A549 (cell line): ENCODE measurements at regions not wholly inside any gene's neighbourhood (a gene's known extent, or its start where the extent isn't known, plus 50 kb on each side); places are given as distances from the start of the nearest gene placed in this dataset.
"Not testable (repeated sequence)": the region's sequence is repeated elsewhere in the genome, so short reads cannot be mapped to it uniquely, and the experiment has no call there.

ENCODE experiments used
- ATAC-seq, 2 experiments: fragments of 200-7000 bp in 1 of 2; fragments of >200 bp in 1 of 2; cut with Nextera tagmentation in 1 of 2; cut with Tn5 transposase in 1 of 2; 3 replicates each; pipeline versions ENCODE4 v1.8.0 to v1.9.1; 2018 to 2020; ENCODE audit warnings: mild to moderate bottlenecking in 1 of 2, moderate library complexity in 1 of 2
- CTCF ChIA-PET: fragments of 300-600 bp; sonication (Branson Sonifier 250); formaldehyde crosslinking; extraction: SDS; loops from one replicate; lab custom pipeline; 2021; ENCODE audit warnings: antibody characterized with exemption, inconsistent platforms; lab: Yijun Ruan, JAX
- POLR2A ChIA-PET: fragments of 350-600 bp; formaldehyde crosslinking; extraction: SDS; loops from one replicate; lab custom pipeline; 2021; ENCODE audit warnings: antibody characterized with exemption, inconsistent platforms; lab: Yijun Ruan, JAX
- DNase-seq, 2 experiments: peaks; one replicate each; pipeline versions ENCODE4 v3.0.0 to v3.0.0-alpha.2; 2011 to 2016; ENCODE audit warnings: low read depth in 1 of 2, low spot score in 1 of 2
- FAIRE-seq: peaks from 2 replicates; lab custom pipeline; 2011; peaks lifted over from hg19 to GRCh38; lab: Jason Lieb, UNC
- H3K27ac ChIP-seq, 2 experiments: fragments of >200 bp; sonication (Bioruptor Twin); formaldehyde crosslinking; 3 replicates each; pipeline ENCODE4 v1.5.1; 2016 to 2017
- H3K4me1 ChIP-seq: fragments of >200 bp; sonication (Bioruptor Twin); formaldehyde crosslinking; 3 replicates; pipeline ENCODE4 v1.6.1; 2016
- H3K4me2 ChIP-seq: fragments of >200 bp; sonication (Bioruptor Twin); formaldehyde crosslinking; 3 replicates; pipeline ENCODE4 v1.6.1; 2016
- H3K4me3 ChIP-seq: fragments of >200 bp; sonication (Bioruptor Twin); formaldehyde crosslinking; 3 replicates; pipeline ENCODE4 v1.5.1; 2016
- H3K9me3 ChIP-seq: fragments of >200 bp; sonication (Bioruptor Twin); formaldehyde crosslinking; 3 replicates; pipeline ENCODE4 v1.6.1; 2016
- CBX8 ChIP-seq: fragments of 200-600 bp; sonication (generic); IDR thresholded peaks from 2 replicates; pipeline ENCODE4 v1.6.1; 2016
- HEYL ChIP-seq: fragments of 250-450 bp; sonication (Bioruptor Pico); IDR thresholded peaks from 2 replicates; pipeline ENCODE4 v1.8.0; 2021; ENCODE audit warnings: mild to moderate bottlenecking, moderate library complexity
- USF2 ChIP-seq: fragments of 450-650 bp; IDR thresholded peaks from 2 replicates; pipeline ENCODE4 v1.6.1; 2014; ENCODE audit warnings: antibody characterized with exemption
- WGBS: methylation state at CpG from one replicate; pipeline ENCODE4 v1.1.6; 2017; ENCODE audit errors: missing lambda C conversion rate; 5-methylcytosine and 5-hydroxymethylcytosine counted together
- small RNA-seq, 6 experiments: library from RNA; depleted of rRNA; stranded (forward); fragments of <200 nt; gene quantifications; one replicate each; pipeline ENCODE3, GENCODE V24; 2012

- FAIRE-seq (no peak), DNase-seq (no peak), ATAC-seq (no peak)
- Histone ChIP-seq H3K9me3 (no peaks in the 10 kb centered on the region), H3K27ac (no peak overlapping the region), H3K4me1 (no peaks in the 10 kb centered on the region), H3K4me2 (no peak overlapping the region), H3K4me3 (no peak overlapping the region)
- WGBS = 24% methylated on average over 3 of the region's 3 CpGs
- ChIA-PET POLR2A (no interaction called here), CTCF (no interaction called here)
- TF ChIP-seq CBX8 = no peak
- TF ChIP-seq HEYL (CRISPR knock-in tag) = no peak
Observed at GRCh38 chr16:5158494-5158893, 60.9 kb upstream of the EEF2KMT start.

GRCh38 chr16:5156486-5156885, 58.9 kb upstream of the EEF2KMT start:
- H3K27ac ChIP-seq, H3K4me3 ChIP-seq, DNase-seq, H3K9me3 ChIP-seq, POLR2A ChIA-PET, H3K4me1 ChIP-seq, CTCF ChIA-PET, FAIRE-seq, ATAC-seq, H3K4me2 ChIP-seq: not testable (repeated sequence)
- 16% methylated on average over 2 of the region's 4 CpGs for WGBS

- H3K27ac ChIP-seq, H3K4me3 ChIP-seq, ATAC-seq, H3K9me3 ChIP-seq, H3K4me1 ChIP-seq, CTCF ChIA-PET, POLR2A ChIA-PET, H3K4me2 ChIP-seq, FAIRE-seq: not testable (repeated sequence)
- WGBS = 38% methylated on average over 1 of the region's 1 CpG
- TF ChIP-seq USF2 = 0 out of 2 replicates have a peak, but pooled peaks have one; percentile 42
- peak in 1 of 2 experiments; percentile 9 for DNase-seq
Observed at GRCh38 chr16:5154006-5154405, 56.4 kb upstream of the EEF2KMT start.

- WGBS = 0% methylated on average over 2 of the region's 2 CpGs
- H3K4me3 ChIP-seq, FAIRE-seq, H3K9me3 ChIP-seq, ATAC-seq, DNase-seq, H3K4me2 ChIP-seq, H3K27ac ChIP-seq, H3K4me1 ChIP-seq, POLR2A ChIA-PET: not testable (repeated sequence)
- CTCF ChIA-PET = interaction anchor here (0.6 kb wide), 1 partner anchor 17 kb away, joined by 3 read pairs; no protein-coding TSS in a partner anchor
Observed at GRCh38 chr16:5151409-5151808, 53.8 kb upstream of the EEF2KMT start.

Small RNA genes lying in the stretch of these regions (small RNA-seq; reads per million reads assigned to genes)
- gene AC007012.1 (0 reads per million in 6 experiments), gene MIR8065 (0 reads per million in 6 experiments), gene RNU6-328P (0 reads per million in 6 experiments), gene RNU6-457P (0 reads per million in 6 experiments), gene RNU7-99P (0 reads per million in 6 experiments), gene SNRPCP20 (0 reads per million in 6 experiments)
